ENCODE measurements at regions not wholly inside any gene's neighbourhood (a gene's known extent, or its start where the extent isn't known, plus 50 kb on each side); places are given as distances from the start of the nearest gene placed in this dataset.

DNA sequence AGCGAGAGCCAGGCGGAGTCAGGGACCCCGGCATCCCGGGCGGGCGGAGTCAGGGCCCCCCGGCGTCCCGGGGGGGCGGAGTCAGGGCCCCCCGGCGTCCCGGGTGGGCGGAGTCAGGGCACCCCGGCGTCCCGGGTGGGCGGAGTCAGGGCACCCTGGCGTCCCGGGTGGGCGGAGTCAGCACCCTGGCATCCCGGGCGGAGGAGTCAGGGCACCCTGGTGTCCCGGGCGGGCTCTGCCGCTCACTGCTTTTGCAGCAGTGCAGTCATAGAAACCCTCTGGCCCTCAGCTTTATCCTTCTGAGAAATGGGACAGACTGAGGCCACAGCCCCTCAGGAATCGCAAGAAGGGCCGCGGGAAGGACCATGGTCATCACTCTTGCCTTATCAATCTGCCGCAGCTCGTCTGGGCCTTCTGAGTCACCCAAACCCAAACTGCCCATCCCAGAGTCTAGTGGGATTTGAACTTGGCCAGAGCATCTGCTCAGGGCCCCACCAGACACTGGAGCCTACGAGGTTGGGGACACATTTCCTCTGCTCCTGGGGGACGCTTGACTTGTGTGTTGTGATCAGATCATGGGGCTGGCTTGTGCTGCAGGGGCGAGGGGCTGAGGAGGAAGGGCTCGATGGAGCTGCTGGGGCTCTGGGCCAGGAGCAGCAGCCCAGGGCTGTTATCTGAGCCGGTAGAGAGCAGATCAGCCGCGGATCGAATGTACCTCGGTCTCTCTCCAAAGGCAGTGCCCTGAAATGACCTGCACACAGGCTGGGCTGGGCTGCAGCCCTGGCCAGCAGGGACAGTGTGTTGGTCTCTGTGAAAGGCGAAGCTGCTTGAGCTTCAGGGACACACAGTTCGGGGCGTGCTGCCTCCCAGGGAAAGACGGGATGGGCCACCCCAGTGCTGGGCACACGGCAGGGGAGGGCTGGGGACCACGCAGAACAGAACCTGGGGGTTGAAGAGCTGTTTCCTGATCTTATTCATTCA lies 290.1 kb upstream of the HDAC4 start:
- TF ChIP-seq GABPA (IDR thresholded peaks at IDR 0.05; ENCODE audit: low read depth) (no peak), POLR2AphosphoS5 (IDR thresholded peaks at IDR 0.05; ENCODE audit: low read depth) (no peak), SPI1 (IDR thresholded peaks at IDR 0.05; ENCODE audit: borderline replicate concordance, low read depth) (no peak)
- TF ChIP-seq, protein P1, sequence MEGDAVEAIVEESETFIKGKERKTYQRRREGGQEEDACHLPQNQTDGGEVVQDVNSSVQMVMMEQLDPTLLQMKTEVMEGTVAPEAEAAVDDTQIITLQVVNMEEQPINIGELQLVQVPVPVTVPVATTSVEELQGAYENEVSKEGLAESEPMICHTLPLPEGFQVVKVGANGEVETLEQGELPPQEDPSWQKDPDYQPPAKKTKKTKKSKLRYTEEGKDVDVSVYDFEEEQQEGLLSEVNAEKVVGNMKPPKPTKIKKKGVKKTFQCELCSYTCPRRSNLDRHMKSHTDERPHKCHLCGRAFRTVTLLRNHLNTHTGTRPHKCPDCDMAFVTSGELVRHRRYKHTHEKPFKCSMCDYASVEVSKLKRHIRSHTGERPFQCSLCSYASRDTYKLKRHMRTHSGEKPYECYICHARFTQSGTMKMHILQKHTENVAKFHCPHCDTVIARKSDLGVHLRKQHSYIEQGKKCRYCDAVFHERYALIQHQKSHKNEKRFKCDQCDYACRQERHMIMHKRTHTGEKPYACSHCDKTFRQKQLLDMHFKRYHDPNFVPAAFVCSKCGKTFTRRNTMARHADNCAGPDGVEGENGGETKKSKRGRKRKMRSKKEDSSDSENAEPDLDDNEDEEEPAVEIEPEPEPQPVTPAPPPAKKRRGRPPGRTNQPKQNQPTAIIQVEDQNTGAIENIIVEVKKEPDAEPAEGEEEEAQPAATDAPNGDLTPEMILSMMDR (IDR thresholded peaks at IDR 0.05; ENCODE audit: insufficient read depth, low read length): no peak
- TF ChIP-seq, protein P2, sequence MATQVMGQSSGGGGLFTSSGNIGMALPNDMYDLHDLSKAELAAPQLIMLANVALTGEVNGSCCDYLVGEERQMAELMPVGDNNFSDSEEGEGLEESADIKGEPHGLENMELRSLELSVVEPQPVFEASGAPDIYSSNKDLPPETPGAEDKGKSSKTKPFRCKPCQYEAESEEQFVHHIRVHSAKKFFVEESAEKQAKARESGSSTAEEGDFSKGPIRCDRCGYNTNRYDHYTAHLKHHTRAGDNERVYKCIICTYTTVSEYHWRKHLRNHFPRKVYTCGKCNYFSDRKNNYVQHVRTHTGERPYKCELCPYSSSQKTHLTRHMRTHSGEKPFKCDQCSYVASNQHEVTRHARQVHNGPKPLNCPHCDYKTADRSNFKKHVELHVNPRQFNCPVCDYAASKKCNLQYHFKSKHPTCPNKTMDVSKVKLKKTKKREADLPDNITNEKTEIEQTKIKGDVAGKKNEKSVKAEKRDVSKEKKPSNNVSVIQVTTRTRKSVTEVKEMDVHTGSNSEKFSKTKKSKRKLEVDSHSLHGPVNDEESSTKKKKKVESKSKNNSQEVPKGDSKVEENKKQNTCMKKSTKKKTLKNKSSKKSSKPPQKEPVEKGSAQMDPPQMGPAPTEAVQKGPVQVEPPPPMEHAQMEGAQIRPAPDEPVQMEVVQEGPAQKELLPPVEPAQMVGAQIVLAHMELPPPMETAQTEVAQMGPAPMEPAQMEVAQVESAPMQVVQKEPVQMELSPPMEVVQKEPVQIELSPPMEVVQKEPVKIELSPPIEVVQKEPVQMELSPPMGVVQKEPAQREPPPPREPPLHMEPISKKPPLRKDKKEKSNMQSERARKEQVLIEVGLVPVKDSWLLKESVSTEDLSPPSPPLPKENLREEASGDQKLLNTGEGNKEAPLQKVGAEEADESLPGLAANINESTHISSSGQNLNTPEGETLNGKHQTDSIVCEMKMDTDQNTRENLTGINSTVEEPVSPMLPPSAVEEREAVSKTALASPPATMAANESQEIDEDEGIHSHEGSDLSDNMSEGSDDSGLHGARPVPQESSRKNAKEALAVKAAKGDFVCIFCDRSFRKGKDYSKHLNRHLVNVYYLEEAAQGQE (IDR thresholded peaks at IDR 0.05; ENCODE audit: insufficient replicate concordance, low read depth): no peak
- no peak overlapping the region for H3K4me3 ChIP-seq (replicated peaks; ENCODE audit: insufficient read depth, low read length)
- no peak overlapping the region for H3K27ac ChIP-seq (replicated peaks)
- H3K27me3 ChIP-seq (ENCODE audit: insufficient read depth, poor library complexity, severe bottlenecking): no peaks in the 10 kb centered on the region
- DNase-seq (ENCODE audit: low read depth in 1 of 2, low spot score in 1 of 2): no peak

DNA sequence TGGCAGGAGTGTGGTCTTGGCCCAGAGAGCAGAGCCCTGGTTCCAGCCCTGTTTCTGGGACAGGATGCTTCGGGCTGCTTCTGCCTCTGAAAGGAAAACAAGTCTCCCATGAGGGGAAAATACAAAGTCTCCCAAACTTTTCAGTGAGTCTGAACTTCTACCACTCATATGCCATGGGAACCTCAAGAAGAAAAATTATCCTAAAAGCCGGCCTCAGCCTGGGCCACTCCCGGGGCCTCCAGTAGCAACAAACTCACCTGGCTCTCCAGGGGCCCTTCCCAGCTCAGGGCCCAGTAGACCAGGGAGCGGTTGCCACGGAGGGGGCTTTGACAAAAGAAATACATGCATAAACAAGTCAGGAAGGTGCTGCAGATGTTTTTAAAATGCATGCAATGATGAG lies 289.2 kb upstream of the HDAC4 start:
- no peak overlapping the region for H3K4me3 ChIP-seq (replicated peaks; ENCODE audit: insufficient read depth, low read length)
- H3K27me3 ChIP-seq (ENCODE audit: insufficient read depth, poor library complexity, severe bottlenecking): no peaks in the 10 kb centered on the region
- TF ChIP-seq GABPA (IDR thresholded peaks at IDR 0.05; ENCODE audit: low read depth) (no peak), SPI1 (IDR thresholded peaks at IDR 0.05; ENCODE audit: borderline replicate concordance, low read depth) (no peak), POLR2AphosphoS5 (IDR thresholded peaks at IDR 0.05; ENCODE audit: low read depth) (no peak)
- TF ChIP-seq, protein P1 (IDR thresholded peaks at IDR 0.05; ENCODE audit: insufficient read depth, low read length): no peak
- TF ChIP-seq, protein P2 (IDR thresholded peaks at IDR 0.05; ENCODE audit: insufficient replicate concordance, low read depth): no peak
- no peak overlapping the region for H3K27ac ChIP-seq (replicated peaks)
- DNase-seq (ENCODE audit: low read depth in 1 of 2, low spot score in 1 of 2): no peak

DNA sequence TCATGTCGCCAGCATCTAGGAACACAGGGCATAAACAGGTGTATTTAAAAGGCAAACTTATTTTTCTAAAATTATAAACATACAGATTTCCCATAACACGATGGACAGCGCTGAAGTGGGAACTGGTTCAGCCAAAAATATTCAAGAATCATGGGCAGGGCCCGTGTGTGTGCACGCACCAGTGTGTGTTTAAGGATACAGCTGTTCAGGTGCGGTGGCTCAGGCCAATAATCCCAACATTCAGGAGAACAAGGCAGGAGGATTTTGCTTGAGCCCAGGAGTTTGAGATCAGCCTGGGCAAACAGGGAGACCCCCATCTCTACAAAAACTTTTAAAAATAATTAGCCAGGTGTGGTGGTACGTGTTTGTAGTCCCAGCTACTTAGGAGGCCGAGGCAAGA lies 288.6 kb upstream of the HDAC4 start:
- no peak for DNase-seq (ENCODE audit: low read depth in 1 of 2, low spot score in 1 of 2)
- Histone ChIP-seq H3K27me3 (ENCODE audit: insufficient read depth, poor library complexity, severe bottlenecking) (no peaks in the 10 kb centered on the region), H3K27ac (replicated peaks) (no peak overlapping the region), H3K4me3 (replicated peaks; ENCODE audit: insufficient read depth, low read length) (no peak overlapping the region)
- no peak for TF ChIP-seq POLR2AphosphoS5 (IDR thresholded peaks at IDR 0.05; ENCODE audit: low read depth)
- no peak for TF ChIP-seq SPI1 (IDR thresholded peaks at IDR 0.05; ENCODE audit: borderline replicate concordance, low read depth)
- TF ChIP-seq, protein P2 (IDR thresholded peaks at IDR 0.05; ENCODE audit: insufficient replicate concordance, low read depth): no peak
- TF ChIP-seq, protein P1 (IDR thresholded peaks at IDR 0.05; ENCODE audit: insufficient read depth, low read length): no peak
- TF ChIP-seq GABPA (IDR thresholded peaks at IDR 0.05; ENCODE audit: low read depth): no peak
